ENCODE measurements at regions not wholly inside any gene's neighbourhood (a gene's known extent, or its start where the extent isn't known, plus 50 kb on each side); places are given as distances from the start of the nearest gene placed in this dataset.
"Not testable (repeated sequence)": the region's sequence is repeated elsewhere in the genome, so short reads cannot be mapped to it uniquely, and the experiment has no call there.

DNA sequence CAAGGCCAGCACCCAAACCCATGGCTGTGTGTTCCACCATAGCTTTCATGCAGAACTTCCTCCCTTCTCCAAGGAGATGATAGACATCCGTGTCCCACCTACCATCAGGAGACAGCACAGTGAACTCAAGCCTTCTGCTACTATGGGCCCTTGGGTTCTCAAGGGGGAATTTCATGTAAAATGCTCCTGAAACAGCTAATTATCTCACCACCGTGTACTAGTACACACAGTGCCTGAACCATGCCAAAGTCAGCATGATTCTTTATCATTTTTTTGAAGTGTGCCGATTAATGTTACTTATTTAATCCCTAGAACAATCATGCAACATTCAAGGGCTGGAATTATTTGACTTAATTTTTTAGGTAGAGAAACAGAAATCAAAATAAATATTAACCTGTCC, 53.9 kb upstream of the FCGR1A start:
- not testable (repeated sequence) for H3K27ac Mint-ChIP-seq; H3K27me3 Mint-ChIP-seq; H3K4me1 Mint-ChIP-seq (ENCODE audit: low read depth); H3K9me3 Mint-ChIP-seq; H3K4me3 Mint-ChIP-seq; H3K36me3 Mint-ChIP-seq (ENCODE audit: low read depth)
